GM12878 (cell line): ENCODE measurements at regions not wholly inside any gene's neighbourhood (a gene's known extent, or its start where the extent isn't known, plus 50 kb on each side); places are given as distances from the start of the nearest gene placed in this dataset.

Source experiments
- ATAC-seq: fragments of 200-7000 bp; cut with Tn5 transposase; 3 replicates; pipeline ENCODE4 v1.9.1; 2020; ENCODE audit warnings: mild to moderate bottlenecking, moderate library complexity
- BruUV-seq: library from RNA; stranded (reverse); fragments of 400-500 nt; replicated peaks from 2 replicates; lab custom pipeline; 2021; lab: Mats Ljungman, UMichigan
- CTCF ChIA-PET: fragments of 300-600 bp; sonication (Branson Sonifier 250); formaldehyde crosslinking; extraction: SDS; loops from one replicate; lab custom pipeline; 2021; ENCODE audit warnings: inconsistent platforms; lab: Yijun Ruan, JAX
- POLR2A ChIA-PET: fragments of 350-600 bp; formaldehyde crosslinking; extraction: SDS; loops from one replicate; lab custom pipeline; 2021; ENCODE audit warnings: inconsistent platforms; lab: Charles Lee
- RAD21 ChIA-PET: fragments of 300-600 bp; sonication (Branson Sonifier 250); formaldehyde crosslinking; loops from one replicate; lab custom pipeline; 2023; ENCODE audit warnings: antibody characterized with exemption; ENCODE audit not compliant: unreplicated experiment; lab: Charles Lee
- SMC1A ChIA-PET: fragments of 300-600 bp; sonication (Branson Sonifier 250); formaldehyde crosslinking; loops from one replicate; lab custom pipeline; 2023; ENCODE audit not compliant: unreplicated experiment, uncharacterized antibody; lab: Charles Lee
- DNase-seq: peaks from one replicate; pipeline ENCODE4 v3.0.0-alpha.2; 2011; ENCODE audit warnings: low read depth, low spot score
- FAIRE-seq: peaks from 3 replicates; lab custom pipeline; 2011; peaks lifted over from hg19 to GRCh38; lab: Jason Lieb, UNC
- H2AFZ ChIP-seq: 2 replicates; pipeline ENCODE4 v1.6.0; 2011; ENCODE audit warnings: low read depth, low read length, control low read depth; ENCODE audit not compliant: control insufficient read depth
- H3K27ac ChIP-seq: 2 replicates; pipeline ENCODE4 v1.5.1; 2011; ENCODE audit warnings: control low read depth; ENCODE audit not compliant: control insufficient read depth, insufficient read depth
- H3K27me3 ChIP-seq, 2 experiments: replicated peaks in 1 of 2; 2 replicates each; pipeline versions ENCODE4 v1.6.0 to v1.6.1; 2011; ENCODE audit warnings: low read length in 1 of 2; ENCODE audit not compliant: control insufficient read depth in 2 of 2, insufficient read depth in 2 of 2
- H3K36me3 ChIP-seq, 2 experiments: 2 replicates each; pipeline ENCODE4 v1.5.1; 2011; ENCODE audit warnings: low read length in 1 of 2; ENCODE audit not compliant: control insufficient read depth in 2 of 2, insufficient read depth in 2 of 2
- H3K4me1 ChIP-seq: 2 replicates; pipeline ENCODE4 v1.6.1; 2011; ENCODE audit warnings: mild to moderate bottlenecking, low read length, moderate library complexity, mixed read lengths; ENCODE audit not compliant: control insufficient read depth, insufficient read depth
- H3K4me2 ChIP-seq: 2 replicates; pipeline ENCODE4 v1.6.0; 2011; ENCODE audit warnings: control low read depth; ENCODE audit not compliant: control insufficient read depth, insufficient read depth
- H3K4me3 ChIP-seq: fragments of 200-600 bp; sonication (generic); 2 replicates; pipeline ENCODE4 v1.5.1; 2016
- H3K79me2 ChIP-seq: 2 replicates; pipeline ENCODE4 v1.6.0; 2011; ENCODE audit warnings: low read length; ENCODE audit not compliant: control insufficient read depth, insufficient read depth
- H3K9ac ChIP-seq: 2 replicates; pipeline ENCODE4 v1.8.0; 2011; ENCODE audit warnings: low read length, control low read depth, mixed read lengths; ENCODE audit not compliant: control insufficient read depth, insufficient read depth
- H3K9me3 ChIP-seq: replicated peaks from 3 replicates; pipeline ENCODE4 v1.5.1; 2011; ENCODE audit warnings: mild to moderate bottlenecking, low read length; ENCODE audit not compliant: control insufficient read depth, insufficient read depth
- H4K20me1 ChIP-seq: 2 replicates; pipeline ENCODE4 v1.6.0; 2011; ENCODE audit not compliant: control insufficient read depth, insufficient read depth
- BMI1 ChIP-seq: fragments of 450-650 bp; IDR thresholded peaks from 2 replicates; pipeline ENCODE4 v1.6.1; 2016; ENCODE audit warnings: mild to moderate bottlenecking, moderate library complexity, borderline replicate concordance
- CHD2 ChIP-seq: IDR thresholded peaks from 2 replicates; pipeline ENCODE4 v1.6.1; 2011; ENCODE audit warnings: low read depth, low read length, improper control_type of control experiment, borderline replicate concordance
- CHD4 ChIP-seq: fragments of 200-600 bp; sonication (generic); IDR thresholded peaks from 2 replicates; pipeline ENCODE4 v1.6.1; 2016; ENCODE audit warnings: mild to moderate bottlenecking
- ELK1 ChIP-seq: IDR thresholded peaks from 2 replicates; pipeline ENCODE4 v1.6.1; 2012; ENCODE audit warnings: low read depth, low read length, improper control_type of control experiment
- GABPA ChIP-seq: IDR thresholded peaks from 2 replicates; pipeline ENCODE4 v1.6.1; 2014; ENCODE audit warnings: antibody characterized with exemption, low read depth, mild to moderate bottlenecking, inconsistent platforms
- HDAC6 ChIP-seq: fragments of 200-600 bp; sonication (generic); IDR thresholded peaks from one replicate; pipeline ENCODE4 v1.8.0; 2017; ENCODE audit warnings: antibody characterized with exemption; ENCODE audit not compliant: unreplicated experiment
- HDGF ChIP-seq: fragments of 450-650 bp; IDR thresholded peaks from 2 replicates; pipeline ENCODE4 v1.6.1; 2016; ENCODE audit warnings: antibody characterized with exemption
- IKZF1 ChIP-seq: fragments of 450-650 bp; conservative IDR thresholded peaks from 2 replicates; pipeline ENCODE4 v1.6.1; 2017; ENCODE audit warnings: antibody characterized with exemption, mild to moderate bottlenecking
- JUNB ChIP-seq: IDR thresholded peaks from 2 replicates; pipeline ENCODE4 v1.6.1; 2016; ENCODE audit warnings: antibody characterized with exemption, mild to moderate bottlenecking
- MXI1 ChIP-seq: fragments of 150-350 bp; IDR thresholded peaks from 2 replicates; pipeline ENCODE4 v1.6.1; 2011; ENCODE audit warnings: low read depth, mild to moderate bottlenecking, inconsistent platforms, low read length, improper control_type of control experiment
- MYC ChIP-seq: IDR thresholded peaks from 2 replicates; pipeline ENCODE4 v1.6.1; 2011; ENCODE audit warnings: mild to moderate bottlenecking, low read length, moderate library complexity, inconsistent platforms; ENCODE audit not compliant: insufficient read depth, insufficient replicate concordance, insufficient read length, severe bottlenecking
- PML ChIP-seq: IDR thresholded peaks from 2 replicates; pipeline ENCODE4 v1.6.1; 2012; ENCODE audit warnings: low read length, inconsistent platforms
- RAD51 ChIP-seq: fragments of 450-650 bp; IDR thresholded peaks from 2 replicates; pipeline ENCODE4 v1.6.1; 2016; ENCODE audit warnings: moderate library complexity, mild to moderate bottlenecking, inconsistent platforms
- RBBP5 ChIP-seq: fragments of 200-600 bp; sonication (generic); conservative IDR thresholded peaks from 2 replicates; pipeline ENCODE4 v1.6.1; 2016
- RELA ChIP-seq: fragments of 450-650 bp; IDR thresholded peaks from 2 replicates; pipeline ENCODE4 v1.8.0; 2014; ENCODE audit warnings: borderline replicate concordance; ENCODE audit not compliant: partially characterized antibody
- SMARCA5 ChIP-seq: fragments of 450-650 bp; IDR thresholded peaks from 2 replicates; pipeline ENCODE4 v1.6.1; 2017; ENCODE audit warnings: mild to moderate bottlenecking
- STAT1 ChIP-seq: fragments of 450-650 bp; conservative IDR thresholded peaks from 2 replicates; pipeline ENCODE4 v1.6.1; 2014; ENCODE audit warnings: antibody characterized with exemption, mild to moderate bottlenecking
- SUPT20H ChIP-seq: IDR thresholded peaks from 2 replicates; pipeline ENCODE4 v1.6.1; 2011; ENCODE audit warnings: low read depth, mild to moderate bottlenecking, low read length, moderate library complexity, borderline replicate concordance; ENCODE audit not compliant: control insufficient read depth
- SUZ12 ChIP-seq: fragments of 200-600 bp; sonication (generic); IDR thresholded peaks from one replicate; pipeline ENCODE4 v1.6.1; 2018; ENCODE audit warnings: antibody characterized with exemption, mild to moderate bottlenecking; ENCODE audit not compliant: unreplicated experiment
- TAF1 ChIP-seq: IDR thresholded peaks from 2 replicates; pipeline ENCODE4 v1.6.1; 2011; ENCODE audit warnings: mild to moderate bottlenecking, low read depth, low read length, borderline replicate concordance
- TCF7 ChIP-seq: IDR thresholded peaks from 2 replicates; pipeline ENCODE4 v1.6.1; 2014; ENCODE audit warnings: antibody characterized with exemption, borderline replicate concordance
- ZBED1 ChIP-seq: IDR thresholded peaks from 2 replicates; pipeline ENCODE4 v1.6.1; 2016; ENCODE audit warnings: borderline replicate concordance
- WGBS: methylation state at CpG from one replicate; pipeline ENCODE4 v1.1.6; 2016; ENCODE audit warnings: low lambda C conversion rate; ENCODE audit not compliant: insufficient replicate concordance, insufficient coverage; ENCODE audit errors: missing lambda C conversion rate; 5-methylcytosine and 5-hydroxymethylcytosine counted together
- in situ Hi-C: fragments of 300-500 bp; cut with MboI; formaldehyde crosslinking; loops from 9 replicates; pipeline ENCODE4 v1.14.3; 2018; ENCODE audit warnings: mixed read lengths
- intact Hi-C: fragments of 100-400 bp; cut with micrococcal nuclease; formaldehyde crosslinking; loops from one replicate; pipeline ENCODE4 v1.14.2; 2022; ENCODE audit not compliant: unreplicated experiment
- TF ChIP-seq, protein P1 (sequence below): fragments of 450-650 bp; IDR thresholded peaks from 2 replicates; pipeline ENCODE4 v1.6.1; 2018; ENCODE audit warnings: mild to moderate bottlenecking, low read depth, moderate library complexity; ENCODE audit not compliant: partially characterized antibody

- TF ChIP-seq HDAC6 (no peak), ELK1 (no peak), SUZ12 (no peak), HDGF (no peak), CHD4 (no peak), JUNB (no peak), GABPA (no peak)
These were observed 230.7 kb downstream of the TOX3 start (continued) for GRCh38 chr16:52316241-52316640.

DNA sequence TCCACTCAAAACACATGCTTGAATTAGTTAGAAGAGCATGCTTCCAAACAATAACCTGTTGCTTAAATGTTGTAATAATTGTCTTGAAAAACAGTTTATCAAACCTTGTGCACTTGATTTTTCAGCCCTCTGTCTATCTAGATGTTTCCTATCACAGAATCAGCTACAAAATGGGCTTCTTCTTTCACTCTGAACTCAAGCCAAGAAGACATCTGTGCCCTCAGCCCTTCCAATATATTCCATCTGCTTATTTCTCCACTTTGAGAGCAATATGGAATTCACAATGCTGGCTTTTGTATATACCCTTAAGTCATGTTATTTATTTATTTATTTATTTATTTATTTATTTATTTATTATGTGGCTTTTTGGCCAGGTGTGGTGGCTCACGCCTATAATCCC, 234.2 kb downstream of the TOX3 start:
- ATAC-seq (no peak), DNase-seq (no peak), FAIRE-seq (no peak)
- TF ChIP-seq SMARCA5 (no peak), BMI1 (no peak), STAT1 (no peak), IKZF1 (no peak), ZBED1 (no peak), RBBP5 (no peak), PML (no peak), SUPT20H (no peak), CHD2 (no peak), RELA (no peak), RAD51 (no peak), MXI1 (no peak), TCF7 (no peak), TAF1 (no peak), MYC (no peak)
- TF ChIP-seq, protein P1, sequence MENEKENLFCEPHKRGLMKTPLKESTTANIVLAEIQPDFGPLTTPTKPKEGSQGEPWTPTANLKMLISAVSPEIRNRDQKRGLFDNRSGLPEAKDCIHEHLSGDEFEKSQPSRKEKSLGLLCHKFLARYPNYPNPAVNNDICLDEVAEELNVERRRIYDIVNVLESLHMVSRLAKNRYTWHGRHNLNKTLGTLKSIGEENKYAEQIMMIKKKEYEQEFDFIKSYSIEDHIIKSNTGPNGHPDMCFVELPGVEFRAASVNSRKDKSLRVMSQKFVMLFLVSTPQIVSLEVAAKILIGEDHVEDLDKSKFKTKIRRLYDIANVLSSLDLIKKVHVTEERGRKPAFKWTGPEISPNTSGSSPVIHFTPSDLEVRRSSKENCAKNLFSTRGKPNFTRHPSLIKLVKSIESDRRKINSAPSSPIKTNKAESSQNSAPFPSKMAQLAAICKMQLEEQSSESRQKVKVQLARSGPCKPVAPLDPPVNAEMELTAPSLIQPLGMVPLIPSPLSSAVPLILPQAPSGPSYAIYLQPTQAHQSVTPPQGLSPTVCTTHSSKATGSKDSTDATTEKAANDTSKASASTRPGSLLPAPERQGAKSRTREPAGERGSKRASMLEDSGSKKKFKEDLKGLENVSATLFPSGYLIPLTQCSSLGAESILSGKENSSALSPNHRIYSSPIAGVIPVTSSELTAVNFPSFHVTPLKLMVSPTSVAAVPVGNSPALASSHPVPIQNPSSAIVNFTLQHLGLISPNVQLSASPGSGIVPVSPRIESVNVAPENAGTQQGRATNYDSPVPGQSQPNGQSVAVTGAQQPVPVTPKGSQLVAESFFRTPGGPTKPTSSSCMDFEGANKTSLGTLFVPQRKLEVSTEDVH, result no peak
- in situ Hi-C loops, result no loop called here
- Histone ChIP-seq H2AFZ (no peak overlapping the region), H3K9me3 (no peaks in the 10 kb centered on the region), H3K4me3 (no peak overlapping the region), H3K27ac (no peak overlapping the region), H4K20me1 (no peaks in the 10 kb centered on the region), H3K27me3 (no peaks in the 10 kb centered on the region), H3K36me3 (no peaks in the 10 kb centered on the region), H3K4me2 (no peak overlapping the region), H3K4me1 (no peaks in the 10 kb centered on the region), H3K9ac (no peak overlapping the region), H3K79me2 (no peaks in the 10 kb centered on the region)
- no TSS peak for BruUV-seq
- CTCF ChIA-PET, result no interaction called here
- POLR2A ChIA-PET, result no interaction called here
- 0% methylated on average over 1 of the region's 1 CpG for WGBS
- intact Hi-C loops, result no loop called here
- SMC1A ChIA-PET, result no interaction called here
- RAD21 ChIA-PET, result no interaction called here
